ENCODE measurements at regions not wholly inside any gene's neighbourhood (a gene's known extent, or its start where the extent isn't known, plus 50 kb on each side); places are given as distances from the start of the nearest gene placed in this dataset.

- TF ChIP-seq CTCF (IDR thresholded peaks at IDR 0.05) (no peak), POLR2A (IDR thresholded peaks at IDR 0.05) (no peak)
Observed at GRCh38 chr2:129113776-129114175, 795.1 kb upstream of the HS6ST1 start.

All from right lobe of liver (tissue), 4 donors.